ENCODE measurements at regions not wholly inside any gene's neighbourhood (a gene's known extent, or its start where the extent isn't known, plus 50 kb on each side); places are given as distances from the start of the nearest gene placed in this dataset.

- DNase-seq (ENCODE audit: low read depth) = no peak
- H3K4me3 ChIP-seq (ENCODE audit: control insufficient read depth, low read depth, low read length) = no peak overlapping the region
- no peak for TF ChIP-seq CTCF (IDR thresholded peaks at IDR 0.05; ENCODE audit: control insufficient read depth, insufficient read depth, low read depth, low read length, missing control alignments)
Measured at GRCh38 chr14:95402578-95402977, 82.9 kb upstream of the CLMN start.

DNA sequence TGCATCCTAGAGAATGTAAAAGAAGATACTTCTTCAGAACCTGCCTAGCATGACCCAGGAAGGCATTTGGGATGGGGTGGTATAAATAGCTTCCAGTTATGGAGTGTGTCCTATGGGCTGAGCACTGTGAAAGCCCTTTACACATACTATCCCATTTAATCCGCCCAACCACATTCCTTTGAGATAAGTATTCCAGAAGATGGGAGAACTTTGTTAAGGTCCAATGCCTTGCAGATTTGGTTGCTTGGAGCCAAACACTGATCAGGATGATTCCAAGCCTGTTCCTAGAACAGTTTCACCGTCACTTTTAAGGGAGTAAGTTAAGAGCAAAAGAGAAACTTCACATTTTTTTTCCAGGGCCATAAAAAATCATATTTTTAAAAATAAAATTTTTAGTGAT lies 82.5 kb upstream of the CLMN start:
- H3K4me3 ChIP-seq (ENCODE audit: control insufficient read depth, low read depth, low read length) = no peak overlapping the region
- no peak for DNase-seq (ENCODE audit: low read depth)
- TF ChIP-seq CTCF (IDR thresholded peaks at IDR 0.05; ENCODE audit: control insufficient read depth, insufficient read depth, low read depth, low read length, missing control alignments) = no peak

DNA sequence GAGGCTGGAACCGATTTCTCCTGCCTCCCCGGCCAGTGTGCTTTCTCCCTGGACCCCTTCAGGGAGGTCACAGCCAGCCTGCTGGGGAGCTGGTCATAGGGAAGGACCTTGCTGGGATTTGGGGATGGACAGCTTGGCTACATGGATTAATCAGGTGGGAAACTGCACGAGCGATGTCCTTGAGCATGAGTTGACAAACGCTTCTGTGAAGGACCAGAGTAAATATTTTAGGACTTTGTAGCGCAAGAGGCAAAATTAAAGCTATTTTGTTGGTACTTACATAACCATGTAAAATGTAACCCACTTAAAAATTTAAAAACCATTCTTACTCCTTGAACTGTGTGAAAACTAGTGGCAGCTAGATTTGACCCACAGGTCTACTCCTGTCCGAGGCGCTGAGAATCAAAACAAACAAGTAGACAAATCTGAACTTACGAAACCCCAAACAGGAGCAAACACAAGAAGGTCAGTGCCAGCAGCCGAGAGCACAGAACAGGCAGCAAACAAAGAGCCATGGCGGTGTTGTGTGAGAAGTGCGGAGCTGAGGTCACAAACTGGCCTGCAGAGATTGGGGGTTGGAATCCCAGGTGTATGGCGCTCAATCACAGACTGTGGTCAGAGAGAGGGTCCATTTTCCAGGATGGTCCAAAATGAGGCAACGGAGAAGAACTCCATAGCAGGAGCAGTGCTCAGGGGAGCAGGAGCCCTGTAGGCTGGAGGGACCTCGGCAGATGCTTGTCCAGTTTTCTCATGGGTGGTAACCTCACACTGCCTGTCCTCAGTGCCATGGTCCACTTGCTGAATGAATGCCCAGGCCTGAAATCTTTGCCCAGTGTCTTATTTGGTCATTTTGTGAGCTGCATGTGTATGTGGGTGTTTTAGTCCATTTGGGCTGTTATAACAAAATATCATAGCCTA lies 79.2 kb upstream of the CLMN start:
- no peak for DNase-seq (ENCODE audit: low read depth)
- no peak for TF ChIP-seq CTCF (IDR thresholded peaks at IDR 0.05; ENCODE audit: control insufficient read depth, insufficient read depth, low read depth, low read length, missing control alignments)
- no peak overlapping the region for H3K4me3 ChIP-seq (ENCODE audit: control insufficient read depth, low read depth, low read length)

- no peak overlapping the region for H3K4me3 ChIP-seq (ENCODE audit: control insufficient read depth, low read depth, low read length)
- no peak for DNase-seq (ENCODE audit: low read depth)
- no peak for TF ChIP-seq CTCF (IDR thresholded peaks at IDR 0.05; ENCODE audit: control insufficient read depth, insufficient read depth, low read depth, low read length, missing control alignments)
Measured at GRCh38 chr14:95397325-95397724, 77.6 kb upstream of the CLMN start.

GRCh38 chr14:95396221-95396620 lies 76.5 kb upstream of the CLMN start:
- H3K4me3 ChIP-seq (ENCODE audit: control insufficient read depth, low read depth, low read length) = no peak overlapping the region
- no peak for DNase-seq (ENCODE audit: low read depth)
- TF ChIP-seq CTCF (IDR thresholded peaks at IDR 0.05; ENCODE audit: control insufficient read depth, insufficient read depth, low read depth, low read length, missing control alignments) = no peak

GRCh38 chr14:95395098-95395737 lies 75.5 kb upstream of the CLMN start:
- no peak for TF ChIP-seq CTCF (IDR thresholded peaks at IDR 0.05; ENCODE audit: control insufficient read depth, insufficient read depth, low read depth, low read length, missing control alignments)
- no peak for DNase-seq (ENCODE audit: low read depth)
- H3K4me3 ChIP-seq (ENCODE audit: control insufficient read depth, low read depth, low read length) = no peak overlapping the region

All from AG09309 (cell line).